Stimulated activated CD4-positive, alpha-beta T cell treated with anti-CD3 and anti-CD28 coated beads, Interleukin-15, amount 100 ng/mL, for 24 hours (primary cell): ENCODE measurements at regions not wholly inside any gene's neighbourhood (a gene's known extent, or its start where the extent isn't known, plus 50 kb on each side); places are given as distances from the start of the nearest gene placed in this dataset.

Experiments used
- DNase-seq: peaks from one replicate; pipeline ENCODE4 v3.0.0-alpha.2; 2020

DNA sequence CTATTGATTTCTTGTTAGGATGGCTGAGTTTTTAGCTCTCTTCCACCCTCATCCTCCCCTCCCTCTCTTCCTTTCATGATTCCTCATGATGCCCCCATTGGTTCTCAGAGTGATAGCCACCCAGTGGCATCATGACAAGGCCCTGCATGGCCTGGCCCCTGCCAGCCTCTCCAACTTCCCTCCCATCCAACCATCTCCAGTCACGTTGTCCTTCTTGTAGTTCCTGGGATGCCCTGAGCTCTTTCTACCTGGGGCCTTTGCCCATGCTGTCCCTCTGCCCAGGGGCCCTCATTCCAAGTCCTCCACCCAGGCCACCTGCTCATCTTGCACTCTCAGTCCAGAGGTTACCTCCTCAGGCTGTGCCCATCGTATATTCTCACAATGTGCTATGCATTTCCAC is 247.5 kb downstream of the TFCP2L1 start:
- no peak for DNase-seq

DNA sequence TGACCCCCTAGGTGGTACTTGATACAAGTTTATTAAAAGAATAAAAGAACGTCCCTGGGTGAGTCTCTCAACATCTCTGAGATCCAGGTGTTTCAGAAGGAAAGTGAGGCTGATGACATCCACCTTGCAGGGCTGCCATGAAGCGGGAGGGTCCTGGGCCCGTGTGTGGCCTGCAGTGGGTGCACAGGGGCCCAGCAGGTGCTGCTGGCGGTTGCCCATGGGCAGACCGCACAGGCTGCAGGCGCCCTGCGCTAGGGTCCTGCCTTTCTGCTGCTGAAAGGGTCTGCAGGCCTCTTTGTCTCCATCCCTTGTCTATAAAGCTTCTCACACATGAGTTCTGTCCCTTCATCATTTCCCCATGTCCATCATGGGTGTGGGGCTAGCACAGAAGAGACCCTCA is 247.0 kb downstream of the TFCP2L1 start:
- no peak for DNase-seq

DNA sequence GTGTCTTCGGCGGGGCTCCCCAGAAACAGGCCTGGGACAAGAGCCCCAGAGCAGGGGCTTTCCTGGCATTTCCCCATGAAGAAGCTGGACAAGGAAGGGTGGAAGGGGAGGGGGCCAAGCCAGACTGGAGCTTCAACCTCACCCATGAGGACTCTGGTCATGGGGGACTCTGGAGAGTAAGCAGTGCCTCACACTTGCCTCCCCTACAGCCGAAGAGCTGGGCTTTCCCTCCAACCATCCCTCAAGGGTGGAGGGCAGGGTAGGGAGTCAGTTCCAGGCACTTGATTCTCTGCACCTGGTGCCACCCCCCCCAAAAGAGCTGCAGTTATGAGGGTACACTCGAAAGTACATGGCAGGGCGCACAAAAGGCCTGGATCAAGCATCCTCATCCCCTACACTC is 246.6 kb downstream of the TFCP2L1 start:
- DNase-seq: no peak

DNA sequence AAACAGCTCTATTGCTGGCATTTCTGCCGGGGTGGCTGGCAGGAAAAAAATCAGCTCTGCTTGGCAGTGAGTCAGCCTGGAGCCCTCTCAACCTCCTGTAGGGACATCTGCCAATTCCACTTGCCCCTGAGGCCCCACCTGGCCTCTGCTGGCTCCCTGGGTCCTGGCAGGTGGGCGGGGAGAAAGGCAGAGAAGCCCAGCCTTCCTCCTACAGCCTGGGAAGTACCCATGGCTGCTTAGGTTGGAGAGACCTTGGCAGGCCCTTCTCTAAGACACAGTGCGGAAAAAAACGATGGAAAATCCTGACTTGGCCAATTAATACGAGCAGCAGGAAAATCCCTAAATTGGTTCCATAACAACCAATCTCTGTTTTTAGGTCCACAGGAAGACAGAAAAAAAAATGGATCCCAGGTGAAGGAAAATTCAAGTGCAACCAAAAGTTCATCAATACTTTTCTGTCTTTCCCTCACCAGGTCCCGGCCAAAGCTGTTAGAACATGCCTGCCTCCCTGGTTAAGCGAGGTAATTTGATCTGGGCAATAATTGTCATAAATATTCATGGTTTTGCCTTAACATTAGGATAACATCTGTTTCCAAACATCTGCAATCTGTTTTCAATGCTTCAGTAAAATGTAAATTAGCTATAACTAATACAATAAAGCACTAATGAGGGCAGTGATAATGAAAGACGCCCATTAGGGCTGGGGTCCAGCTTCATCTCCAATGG is 245.9 kb downstream of the TFCP2L1 start:
- DNase-seq: no peak

DNA sequence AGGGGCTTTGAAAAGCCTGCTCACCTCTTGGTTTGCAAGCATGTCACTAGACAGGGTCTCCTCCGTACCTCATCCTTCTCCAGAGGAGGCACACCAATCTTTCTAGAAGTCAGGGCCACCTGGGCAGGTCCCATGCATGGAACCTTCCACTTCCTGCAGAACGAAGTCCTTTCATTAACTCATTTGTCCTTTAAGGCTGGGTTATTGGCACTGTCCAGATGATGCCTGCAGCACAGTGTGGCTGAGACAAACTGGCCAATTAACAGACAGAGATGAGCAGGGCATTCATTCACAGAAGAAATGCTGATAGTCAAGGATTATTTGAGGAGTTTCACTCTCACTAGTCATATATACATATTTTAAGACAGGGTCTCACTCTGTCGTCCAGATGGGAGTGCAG is 245.3 kb downstream of the TFCP2L1 start:
- no peak for DNase-seq

DNA sequence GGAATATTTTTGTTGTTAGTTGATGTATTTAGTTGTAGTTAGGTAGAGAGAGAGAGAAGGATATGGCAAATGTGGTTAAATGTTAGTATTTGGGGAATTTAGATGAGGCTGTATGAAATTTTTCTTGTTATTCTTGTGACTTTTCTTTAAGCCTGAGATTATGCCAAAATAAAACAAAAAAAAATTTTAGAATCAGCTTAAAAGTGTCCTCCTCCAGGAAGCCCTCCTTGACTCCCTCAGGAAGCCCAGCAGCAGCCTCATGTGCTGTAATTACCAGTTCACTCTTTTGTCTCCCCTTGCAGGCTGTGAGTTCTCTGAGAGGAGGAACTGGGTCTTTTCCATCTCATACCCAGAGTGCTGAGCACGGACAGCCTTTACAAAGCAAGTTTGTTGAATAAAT is 243.5 kb downstream of the TFCP2L1 start:
- no peak for DNase-seq

DNA sequence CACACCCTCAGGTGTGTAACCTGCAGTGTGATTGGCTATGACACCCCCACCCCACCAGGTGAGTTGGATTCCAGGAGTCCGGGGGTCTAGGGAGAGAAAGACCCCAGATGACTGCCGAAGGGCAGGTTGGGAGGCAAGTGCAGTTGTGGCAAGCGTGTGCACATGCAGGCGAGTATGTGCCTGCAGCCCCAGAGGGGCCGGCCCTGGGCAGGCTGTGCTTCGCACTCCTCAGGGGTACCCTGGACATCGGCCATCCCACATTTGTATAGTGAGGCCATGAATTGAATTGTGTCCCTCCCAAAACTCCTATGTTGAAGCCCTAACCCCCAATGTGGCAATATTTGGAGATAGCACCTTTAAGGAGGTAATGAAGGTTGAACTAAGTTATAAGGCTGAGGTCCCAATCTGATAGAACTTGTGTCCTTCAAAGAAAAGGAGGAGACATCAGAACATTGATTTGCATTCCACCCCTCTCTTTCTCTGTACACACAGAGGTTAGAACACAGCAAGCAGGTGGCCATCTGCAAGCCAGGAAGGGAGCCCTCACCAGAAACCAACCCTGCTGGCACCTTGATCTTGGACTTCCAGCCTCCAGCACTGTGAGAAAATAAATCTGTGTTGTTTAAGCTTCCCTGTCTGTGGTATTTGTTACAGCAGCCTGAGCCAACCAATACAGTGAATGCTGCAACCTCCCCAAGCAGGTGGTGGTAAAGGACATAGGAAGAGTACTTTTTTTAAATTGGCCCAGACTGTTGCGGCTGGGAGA is 241.8 kb downstream of the TFCP2L1 start:
- DNase-seq: no peak

DNA sequence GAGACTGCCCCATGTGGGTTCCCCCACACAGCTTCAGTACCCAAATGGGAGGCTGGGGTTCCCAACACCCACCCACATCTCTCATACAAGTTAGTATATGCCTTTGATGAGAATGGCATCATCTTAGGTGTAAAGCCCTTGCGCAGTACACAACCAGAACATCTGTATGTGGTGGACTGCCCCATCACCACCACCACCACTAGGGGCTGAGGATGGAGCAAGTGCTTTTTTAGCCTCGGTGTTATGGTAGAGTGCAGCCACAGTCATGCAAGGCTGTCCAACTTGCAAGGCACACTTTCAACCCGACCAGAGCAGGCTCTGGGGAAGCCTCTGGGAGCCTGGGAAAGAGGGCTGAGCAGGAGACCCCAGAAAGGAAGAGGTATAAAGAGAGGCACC is 241.2 kb downstream of the TFCP2L1 start:
- no peak for DNase-seq

DNA sequence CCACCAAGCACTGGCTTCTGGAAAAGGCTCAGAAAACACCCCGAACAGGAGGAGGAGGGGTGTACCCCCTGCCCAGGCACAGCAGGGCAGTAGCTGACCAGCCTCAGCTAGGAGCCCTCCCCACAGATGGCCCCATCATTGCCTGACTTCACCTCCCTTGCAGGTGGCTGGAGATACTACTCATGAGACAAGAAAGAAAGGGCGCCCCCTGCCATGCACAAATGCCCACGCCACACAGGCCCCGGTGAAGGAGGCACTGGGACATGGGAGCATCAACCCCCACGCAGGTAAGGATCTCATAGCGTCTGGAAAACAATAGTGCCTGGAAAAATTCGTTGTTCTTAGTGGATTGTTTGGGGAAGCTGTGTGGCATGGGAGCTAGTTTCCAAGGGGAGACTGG is 240.6 kb downstream of the TFCP2L1 start:
- no peak for DNase-seq

DNA sequence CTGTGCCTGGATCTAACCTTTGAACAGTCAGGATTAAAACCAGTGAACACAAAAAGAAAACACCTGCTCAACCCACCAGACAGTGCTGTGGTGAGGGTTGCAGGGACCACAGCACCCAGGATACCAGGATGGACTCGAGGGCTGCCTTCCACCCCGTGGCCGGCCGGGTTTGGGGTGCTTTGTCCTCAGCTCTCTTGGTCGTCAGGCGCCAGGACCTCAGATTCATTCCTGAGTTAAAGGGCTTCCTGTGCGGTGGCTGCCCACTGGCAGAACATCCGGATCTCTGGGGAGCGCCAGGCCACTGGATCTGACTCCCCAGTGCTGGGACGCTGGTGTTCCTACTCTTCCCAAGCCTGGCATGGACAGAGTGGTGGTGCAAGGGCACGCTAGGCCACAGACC is 239.8 kb downstream of the TFCP2L1 start:
- DNase-seq: no peak

DNA sequence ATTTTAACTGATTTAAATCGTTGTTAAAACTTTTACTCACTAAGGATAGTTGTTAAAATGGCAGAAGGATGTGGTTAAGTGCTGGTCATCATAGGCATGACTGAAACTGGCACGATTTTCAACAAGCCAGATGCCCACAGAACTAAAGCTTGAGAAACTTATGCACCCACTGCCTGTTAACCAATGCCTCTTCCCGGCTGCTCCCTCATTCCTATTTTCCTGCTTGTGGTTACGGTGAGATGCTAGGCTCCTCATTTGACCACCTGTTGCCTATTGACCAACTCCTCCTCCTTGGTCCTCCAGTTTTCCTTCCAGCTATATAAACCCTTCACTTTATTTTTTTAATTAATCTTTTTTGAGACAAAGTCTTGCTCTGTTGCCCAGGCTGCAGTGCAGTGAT is 238.7 kb downstream of the TFCP2L1 start:
- DNase-seq: no peak

DNA sequence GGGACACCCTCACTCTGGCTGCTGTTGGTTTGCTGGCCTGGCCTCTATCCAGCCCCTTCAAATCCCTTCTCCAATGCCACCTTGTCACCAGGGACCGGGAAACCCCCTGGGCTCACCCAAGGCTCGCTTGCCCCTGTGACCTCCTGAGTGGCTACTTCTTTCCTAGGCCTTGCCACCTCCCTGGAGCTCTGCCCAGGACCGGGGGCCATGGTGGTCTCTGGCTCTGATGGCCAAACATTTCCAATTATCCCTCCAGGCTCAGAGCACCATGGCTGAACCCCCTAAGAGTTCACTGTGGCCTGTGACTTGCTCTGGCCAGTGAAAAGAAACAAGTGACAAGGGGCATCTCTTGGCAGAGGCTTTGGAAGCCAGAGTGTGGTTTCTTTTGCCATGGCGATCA is 237.6 kb downstream of the TFCP2L1 start:
- DNase-seq: no peak

DNA sequence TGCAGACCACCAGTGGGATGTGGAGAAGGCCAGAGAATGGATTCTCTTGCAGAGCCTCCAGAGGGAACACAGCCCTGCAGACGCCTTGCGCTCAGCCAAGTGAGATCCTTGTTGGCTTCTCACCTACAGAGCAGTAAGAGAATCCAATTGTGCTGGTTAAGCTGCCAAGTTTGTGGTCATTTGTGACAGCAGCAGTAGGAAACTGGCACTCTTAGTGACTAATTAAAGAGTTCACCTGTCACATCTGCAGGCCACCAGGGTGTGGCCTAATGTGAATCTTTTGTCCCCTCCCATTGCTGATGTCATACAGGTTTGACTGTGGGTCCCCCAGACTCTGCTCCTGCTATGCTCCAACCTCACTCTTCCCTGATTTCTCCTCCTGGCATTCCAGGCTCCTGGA is 235.9 kb downstream of the TFCP2L1 start:
- DNase-seq: no peak

DNA sequence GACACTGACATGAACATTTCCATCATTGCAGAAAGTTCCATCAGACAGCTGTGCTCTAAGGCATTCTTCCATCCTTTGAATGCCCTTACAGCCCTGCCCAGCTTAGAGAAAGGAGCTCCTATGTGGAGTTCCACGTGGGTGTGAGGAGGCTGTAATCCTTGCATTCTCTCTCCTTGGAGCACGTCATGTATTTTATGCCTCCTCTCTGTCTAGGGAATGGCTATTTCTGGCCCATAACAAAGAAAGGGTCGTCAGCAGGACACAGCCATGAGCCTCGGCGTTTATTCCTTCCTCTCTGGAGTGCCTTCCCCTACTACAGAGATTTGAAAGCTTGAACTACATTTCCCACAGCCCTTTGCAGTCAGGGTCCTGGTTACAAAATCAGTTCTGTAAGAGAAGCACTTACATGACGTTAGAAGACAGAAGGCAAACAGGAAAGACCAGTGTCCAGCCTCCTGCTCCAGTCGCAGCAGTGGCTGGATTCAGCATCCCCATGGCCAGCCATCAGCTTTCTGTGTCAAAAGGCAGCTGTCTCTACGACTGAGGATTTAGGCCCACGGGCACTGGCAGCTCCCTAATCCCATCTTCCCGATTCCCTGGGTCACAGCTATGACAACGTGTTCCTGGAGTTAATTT is 234.9 kb downstream of the TFCP2L1 start:
- no peak for DNase-seq

DNA sequence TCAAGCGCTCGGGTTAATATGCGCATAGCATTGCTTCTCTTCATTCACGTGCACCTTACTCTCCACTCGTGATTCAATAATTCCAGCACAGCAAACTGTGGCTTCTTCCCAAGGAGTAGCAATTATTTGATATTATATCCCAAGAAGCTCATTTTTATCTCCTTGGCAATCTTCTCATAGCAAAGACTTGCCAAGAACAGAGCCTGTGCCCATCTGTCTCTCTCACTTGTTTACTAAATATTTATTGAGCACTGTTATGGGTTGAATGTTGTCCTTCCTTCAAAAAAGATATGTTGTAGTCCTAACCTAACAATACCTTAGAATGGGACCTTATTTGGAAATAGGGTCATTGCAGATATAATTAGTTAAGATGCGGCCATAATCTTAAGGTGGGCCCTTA is 233.7 kb downstream of the TFCP2L1 start:
- DNase-seq: no peak

DNA sequence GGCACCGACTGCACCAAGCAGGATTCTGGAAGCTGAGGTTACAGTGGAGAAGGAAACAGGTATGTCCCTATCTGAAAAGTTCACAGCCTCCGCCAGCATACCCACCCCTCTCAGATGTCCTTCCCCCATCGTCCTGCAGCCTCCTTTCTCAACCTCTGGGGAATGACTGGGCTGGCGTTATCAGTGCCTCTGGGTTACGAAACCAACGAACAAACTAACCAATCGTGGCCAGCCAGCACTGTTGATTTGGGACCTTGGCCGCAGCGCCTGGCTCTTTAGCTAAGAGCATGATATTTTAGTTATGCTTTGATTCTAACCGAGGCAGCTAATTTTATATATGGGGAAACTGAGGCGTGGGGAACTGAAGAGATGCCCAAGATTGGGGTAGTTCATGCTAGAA is 233.0 kb downstream of the TFCP2L1 start:
- DNase-seq: no peak

DNA sequence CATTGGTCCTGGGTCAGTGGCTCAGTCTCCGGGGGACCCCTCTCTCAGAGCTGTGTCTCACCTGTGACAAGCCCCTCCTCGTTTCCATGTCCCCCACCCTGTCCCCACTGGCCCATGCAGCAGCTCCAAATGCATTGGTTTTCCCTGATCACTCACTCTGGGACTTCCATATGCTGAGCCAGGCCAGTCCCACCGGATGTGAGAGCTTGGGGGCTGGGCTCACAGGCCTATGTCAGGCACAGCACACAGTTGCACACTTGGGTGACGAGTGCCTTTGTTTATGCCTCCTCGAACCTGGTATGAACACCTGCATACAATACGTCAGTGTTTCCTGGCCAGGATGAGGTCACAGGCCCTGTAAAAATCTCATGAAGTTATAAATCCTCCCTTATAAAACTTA is 232.5 kb downstream of the TFCP2L1 start:
- no peak for DNase-seq

DNA sequence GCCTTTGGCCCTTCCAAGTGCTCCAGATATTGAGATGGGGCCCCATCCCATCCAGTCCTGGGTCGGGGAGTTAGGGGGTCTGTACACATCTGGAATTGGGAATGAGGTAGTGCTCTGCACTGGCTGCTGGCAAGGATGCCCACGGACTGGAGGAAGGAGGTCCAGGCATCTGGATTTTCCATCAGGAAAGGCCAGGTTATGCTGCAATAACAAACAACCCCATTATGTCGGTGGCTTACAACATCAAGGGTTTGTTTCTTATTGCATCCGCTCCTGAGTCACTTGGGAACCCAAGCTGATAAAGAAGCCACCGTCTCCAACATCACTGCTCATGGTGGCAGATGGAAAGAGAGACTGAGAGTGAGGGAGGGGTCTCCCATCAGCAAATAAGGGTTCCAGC is 229.9 kb downstream of the TFCP2L1 start:
- DNase-seq: no peak

DNA sequence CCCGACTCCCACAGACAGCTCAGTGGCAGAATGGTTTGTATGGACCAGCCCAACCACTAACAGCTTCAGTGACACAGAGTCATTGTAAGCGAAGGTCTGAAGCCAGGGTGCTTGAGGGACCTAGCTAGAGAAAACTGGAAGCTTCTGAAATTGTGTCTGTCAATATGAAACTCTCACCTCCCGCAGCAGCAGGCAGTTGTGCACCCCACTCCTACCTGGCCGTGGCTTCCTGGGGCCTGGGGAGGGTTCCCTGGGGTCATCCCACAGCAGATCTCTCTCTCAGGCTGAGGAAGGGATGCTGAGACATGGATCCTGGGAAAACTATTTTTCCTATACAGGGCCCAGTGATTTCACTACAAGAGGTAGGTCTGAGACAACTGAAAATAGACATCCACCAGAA is 229.5 kb downstream of the TFCP2L1 start:
- no peak for DNase-seq

DNA sequence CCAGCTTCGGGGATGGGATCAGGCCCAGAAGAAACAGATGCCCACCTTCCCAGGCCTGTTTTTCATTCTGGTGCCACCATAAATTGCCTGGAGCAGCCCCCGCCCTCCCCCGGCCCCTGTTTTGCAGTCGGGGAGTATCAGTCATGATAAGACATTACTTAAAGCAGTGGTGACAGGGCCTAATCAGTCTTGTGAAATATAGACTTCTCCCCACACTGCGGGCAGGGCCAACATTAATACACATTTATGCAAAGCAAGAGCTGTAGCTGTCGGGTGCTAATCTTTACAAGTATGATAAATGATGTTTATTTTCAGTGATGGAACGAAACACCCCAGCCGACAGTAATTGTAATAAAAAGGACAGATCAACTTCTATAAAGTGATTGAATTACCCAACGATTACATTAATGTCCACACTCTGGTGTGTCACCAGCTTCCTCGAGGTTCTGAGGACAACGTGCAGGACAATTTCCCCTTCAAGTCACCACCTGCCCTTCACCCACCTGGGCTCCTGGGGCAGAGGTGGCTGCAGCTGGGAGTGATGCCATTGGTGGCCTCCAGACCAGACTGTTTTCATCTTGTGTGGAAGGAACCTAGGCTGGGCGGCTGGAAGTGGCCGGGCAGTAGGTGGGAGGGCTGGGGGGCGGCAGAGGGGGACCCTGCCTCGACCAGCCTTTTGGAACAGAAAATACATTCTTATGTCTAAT is 226.0 kb downstream of the TFCP2L1 start:
- no peak for DNase-seq

DNA sequence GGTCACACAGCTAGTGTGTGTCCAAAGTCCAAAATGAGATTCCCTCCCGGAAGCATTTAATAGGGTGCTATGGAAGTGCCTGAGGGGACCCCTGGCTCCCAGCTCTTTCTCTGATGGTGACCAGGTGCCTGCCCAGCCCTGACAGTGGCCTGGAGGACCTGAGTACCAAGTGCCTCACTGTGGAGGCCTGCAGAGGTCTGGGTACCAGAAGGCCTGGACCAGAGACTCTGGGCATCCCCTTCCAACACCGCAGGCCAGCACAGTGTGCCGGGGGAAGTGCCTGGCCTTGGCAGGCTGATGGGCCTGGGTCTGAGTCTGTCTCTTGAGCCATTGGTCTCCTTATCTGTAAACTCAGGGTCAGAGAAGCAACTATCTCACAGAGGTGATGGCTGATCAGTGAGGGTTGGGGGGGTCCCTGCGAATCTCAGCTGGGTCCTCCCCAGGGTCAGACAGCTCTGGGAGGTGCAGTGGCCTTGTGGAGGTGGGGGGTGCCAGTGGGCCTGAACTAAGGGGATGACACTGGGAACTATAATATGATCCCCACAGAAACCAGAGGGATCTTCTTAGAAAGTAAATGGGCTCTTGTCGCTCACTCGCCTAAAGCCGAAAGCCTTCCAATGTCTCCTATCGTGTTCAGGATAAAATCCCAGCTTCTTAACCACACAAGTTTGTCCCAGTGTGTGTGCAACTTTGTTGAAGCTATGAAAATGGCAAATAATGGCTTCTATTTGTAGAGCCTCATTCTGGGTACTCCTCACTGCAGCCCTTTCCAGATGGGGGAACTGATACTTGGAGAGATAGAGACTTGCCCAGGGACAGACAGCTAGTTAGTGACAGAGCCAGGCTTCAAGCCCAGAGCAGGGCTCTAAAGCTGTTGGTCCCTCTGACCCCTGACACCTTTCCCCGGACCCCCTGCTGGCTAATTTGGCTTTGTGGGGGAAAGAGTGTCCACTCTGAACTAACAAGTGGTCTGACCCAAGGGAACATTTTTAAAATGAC is 225.1 kb downstream of the TFCP2L1 start:
- DNase-seq: no peak

DNA sequence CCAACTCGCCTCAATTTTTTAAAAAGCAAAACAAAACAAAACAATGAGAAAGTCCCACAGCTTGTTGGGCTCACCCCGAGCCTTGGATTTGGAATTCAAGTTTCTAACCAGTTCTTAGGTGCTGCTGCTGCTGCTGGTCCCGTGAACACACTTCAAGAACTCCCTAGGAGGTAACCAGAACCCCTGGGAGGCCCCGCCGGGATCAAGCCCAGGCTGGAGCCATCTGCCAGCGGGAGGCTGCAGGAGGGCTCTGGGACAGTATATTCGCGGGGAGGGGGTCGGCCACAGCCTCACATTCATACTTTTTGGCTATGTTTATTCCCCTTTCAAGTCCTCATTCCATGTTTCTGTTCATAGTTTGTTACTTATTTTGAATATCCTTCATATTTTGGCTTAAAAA is 223.4 kb downstream of the TFCP2L1 start:
- DNase-seq: no peak
